H9 (cell line): ENCODE measurements at regions not wholly inside any gene's neighbourhood (a gene's known extent, or its start where the extent isn't known, plus 50 kb on each side); places are given as distances from the start of the nearest gene placed in this dataset.

Experiments used
- DNase-seq: peaks from one replicate; pipeline ENCODE4 v3.0.0-alpha.2; 2017
- H2AFZ ChIP-seq: one replicate; pipeline ENCODE4 v1.6.1; 2013; ENCODE audit warnings: mild to moderate bottlenecking, low read length, control low read depth, moderate library complexity
- H2AK5ac ChIP-seq: 2 replicates; pipeline ENCODE4 v1.6.1; 2013; ENCODE audit warnings: low read length, control low read depth, mixed read lengths; ENCODE audit not compliant: insufficient read length
- H2BK120ac ChIP-seq: one replicate; pipeline ENCODE4 v1.6.1; 2013; ENCODE audit warnings: low read depth, mild to moderate bottlenecking, low read length, control low read depth, inconsistent platforms; ENCODE audit not compliant: poor library complexity, severe bottlenecking
- H2BK12ac ChIP-seq: 2 replicates; pipeline ENCODE4 v1.6.1; 2013; ENCODE audit warnings: low read length, control low read depth, mixed read lengths, low read depth; ENCODE audit not compliant: insufficient read length
- H2BK15ac ChIP-seq: 2 replicates; pipeline ENCODE4 v1.6.1; 2013; ENCODE audit warnings: low read depth, low read length, control low read depth
- H2BK20ac ChIP-seq: one replicate; pipeline ENCODE4 v1.6.1; 2013; ENCODE audit warnings: low read depth, mild to moderate bottlenecking, low read length, control low read depth, inconsistent platforms; ENCODE audit not compliant: poor library complexity, severe bottlenecking
- H2BK5ac ChIP-seq: 2 replicates; pipeline ENCODE4 v1.6.1; 2013; ENCODE audit warnings: low read length, control low read depth, mixed read lengths; ENCODE audit not compliant: insufficient read length
- H3K14ac ChIP-seq: 2 replicates; pipeline ENCODE4 v1.6.1; 2013; ENCODE audit warnings: low read length, control low read depth; ENCODE audit not compliant: insufficient read depth
- H3K18ac ChIP-seq: 2 replicates; pipeline ENCODE4 v1.6.1; 2013; ENCODE audit warnings: low read depth, mild to moderate bottlenecking, mixed read lengths, low read length, control low read depth; ENCODE audit not compliant: insufficient read length
- H3K23ac ChIP-seq: 2 replicates; pipeline ENCODE4 v1.6.1; 2013; ENCODE audit warnings: low read length, control low read depth, mixed read lengths, low read depth; ENCODE audit not compliant: insufficient read length
- H3K23me2 ChIP-seq: 2 replicates; pipeline ENCODE4 v1.6.1; 2013; ENCODE audit warnings: low read depth, mild to moderate bottlenecking, mixed read lengths, low read length, control low read depth; ENCODE audit not compliant: insufficient read length, poor library complexity, severe bottlenecking
- H3K27ac ChIP-seq: 2 replicates; pipeline ENCODE4 v1.5.1; 2013; ENCODE audit warnings: low read length, control low read depth, mixed read lengths, low read depth; ENCODE audit not compliant: insufficient read length
- H3K27me3 ChIP-seq: 2 replicates; pipeline ENCODE4 v1.6.1; 2013; ENCODE audit warnings: low read length, control low read depth, inconsistent platforms; ENCODE audit not compliant: insufficient read depth
- H3K4ac ChIP-seq: 2 replicates; pipeline ENCODE4 v1.6.1; 2013; ENCODE audit warnings: low read depth, mild to moderate bottlenecking, control low read depth, inconsistent platforms, low read length, moderate library complexity
- H3K4me1 ChIP-seq: 2 replicates; pipeline ENCODE4 v1.6.1; 2013; ENCODE audit warnings: low read length, control low read depth, inconsistent platforms; ENCODE audit not compliant: insufficient read depth
- H3K4me2 ChIP-seq: 2 replicates; pipeline ENCODE4 v1.6.1; 2013; ENCODE audit warnings: low read length, control low read depth, mixed read lengths; ENCODE audit not compliant: insufficient read length, insufficient read depth
- H3K56ac ChIP-seq: 2 replicates; pipeline ENCODE4 v1.6.1; 2013; ENCODE audit warnings: low read depth, mild to moderate bottlenecking, mixed read lengths, low read length, control low read depth; ENCODE audit not compliant: insufficient read length
- H3K79me1 ChIP-seq: 2 replicates; pipeline ENCODE4 v1.6.1; 2013; ENCODE audit warnings: low read depth, mild to moderate bottlenecking, moderate library complexity, low read length, control low read depth, inconsistent platforms; ENCODE audit not compliant: insufficient read depth, poor library complexity, severe bottlenecking
- H3K79me2 ChIP-seq: 2 replicates; pipeline ENCODE4 v1.6.1; 2013; ENCODE audit warnings: low read length, control low read depth, inconsistent platforms; ENCODE audit not compliant: insufficient read depth
- H3K9ac ChIP-seq: 2 replicates; pipeline ENCODE4 v1.6.1; 2013; ENCODE audit warnings: low read length, control low read depth, mixed read lengths; ENCODE audit not compliant: insufficient read length; ENCODE audit errors: extremely low read depth
- H3K9me3 ChIP-seq: one replicate; pipeline ENCODE4 v1.6.1; 2013; ENCODE audit warnings: low read depth, low read length, inconsistent platforms; ENCODE audit not compliant: control insufficient read depth
- H3T11ph ChIP-seq: one replicate; pipeline ENCODE4 v1.6.1; 2013; ENCODE audit warnings: mild to moderate bottlenecking, low read length, control low read depth, inconsistent platforms
- H4K20me1 ChIP-seq: one replicate; pipeline ENCODE4 v1.6.1; 2013; ENCODE audit not compliant: control insufficient read depth, insufficient read length, insufficient read depth
- H4K5ac ChIP-seq: 2 replicates; pipeline ENCODE4 v1.6.1; 2013; ENCODE audit warnings: low read depth, mild to moderate bottlenecking, mixed read lengths, low read length, control low read depth; ENCODE audit not compliant: insufficient read length
- H4K8ac ChIP-seq: replicated peaks from 2 replicates; pipeline ENCODE4 v1.6.1; 2013; ENCODE audit warnings: low read length, control low read depth, mixed read lengths, low read depth; ENCODE audit not compliant: insufficient read length
- H4K91ac ChIP-seq: 2 replicates; pipeline ENCODE4 v1.6.1; 2013; ENCODE audit warnings: low read depth, mild to moderate bottlenecking, moderate library complexity, mixed read lengths, low read length, control low read depth; ENCODE audit not compliant: insufficient read length
- H3K27ac Mint-ChIP-seq, 3 experiments: 2 replicates in 2 of 3; 3 replicates in 1 of 3; pipeline ENCODE4 v1.8.0; 2020 to 2021; ENCODE audit warnings: mixed read lengths in 3 of 3, mild to moderate bottlenecking in 1 of 3, moderate library complexity in 1 of 3
- H3K27me3 Mint-ChIP-seq: 2 replicates; pipeline ENCODE4 v1.8.0; 2021; ENCODE audit warnings: low read depth, mild to moderate bottlenecking, moderate library complexity, mixed read lengths
- H3K36me3 Mint-ChIP-seq, 3 experiments: 2 replicates in 2 of 3; 3 replicates in 1 of 3; pipeline ENCODE4 v1.8.0; 2020 to 2021; ENCODE audit warnings: low read depth in 3 of 3, mixed read lengths in 3 of 3; ENCODE audit not compliant: insufficient read depth in 1 of 3
- H3K4me1 Mint-ChIP-seq, 2 experiments: 2 replicates each; pipeline ENCODE4 v1.8.0; 2020; ENCODE audit warnings: mixed read lengths in 2 of 2
- H3K4me3 Mint-ChIP-seq, 2 experiments: 2 replicates in 1 of 2; 3 replicates in 1 of 2; pipeline ENCODE4 v1.8.0; 2020 to 2021; ENCODE audit warnings: mild to moderate bottlenecking in 2 of 2, mixed read lengths in 2 of 2, moderate library complexity in 1 of 2
- H3K9me3 Mint-ChIP-seq, 2 experiments: 2 replicates in 1 of 2; 3 replicates in 1 of 2; pipeline ENCODE4 v1.8.0; 2020; ENCODE audit warnings: mild to moderate bottlenecking in 2 of 2, mixed read lengths in 2 of 2, moderate library complexity in 1 of 2
- WGBS: extraction: QIAGEN DNeasy Blood & Tissue Kit; methylation state at CpG from one replicate; pipeline ENCODE4 v1.1.7; 2013; ENCODE audit warnings: missing lambda C conversion rate, low lambda C conversion rate, mixed read lengths; ENCODE audit not compliant: insufficient read length; ENCODE audit errors: extremely low coverage; 5-methylcytosine and 5-hydroxymethylcytosine counted together
- TF ChIP-seq, protein P1 (sequence below): fragments of 200-600 bp; sonication (generic); conservative IDR thresholded peaks from 3 replicates; pipeline ENCODE4 v1.8.0; 2021; ENCODE audit warnings: antibody characterized with exemption, mild to moderate bottlenecking

- H3K4me2 ChIP-seq = no peak overlapping the region
- no peak overlapping the region for H3K56ac ChIP-seq
- H3K79me1 ChIP-seq = no peaks in the 10 kb centered on the region
- H3K23me2 ChIP-seq = no peaks in the 10 kb centered on the region
- H2AFZ ChIP-seq = no peak overlapping the region
- H3K18ac ChIP-seq = no peak overlapping the region
- no peak overlapping the region for H4K8ac ChIP-seq
- H4K20me1 ChIP-seq = no peaks in the 10 kb centered on the region
- H3K27ac ChIP-seq = no peak overlapping the region
- H4K5ac ChIP-seq = no peak overlapping the region
- H3K4ac ChIP-seq = no peak overlapping the region
- H3K23ac ChIP-seq = no peak overlapping the region
- no peak overlapping the region for H3K27ac Mint-ChIP-seq
- no peaks in the 10 kb centered on the region for H3K27me3 Mint-ChIP-seq
- H3K79me2 ChIP-seq = no peaks in the 10 kb centered on the region
- no peak overlapping the region for H2BK120ac ChIP-seq
- H3K9ac ChIP-seq = no peak overlapping the region
- H3K27me3 ChIP-seq = no peaks in the 10 kb centered on the region
- H3K4me1 Mint-ChIP-seq = peaks cover 0 to 3% of the 10 kb centered on the region in 2 experiments; a peak in 1 of 4 replicates
- no peak overlapping the region for H4K91ac ChIP-seq
- H3K9me3 Mint-ChIP-seq = no peaks in the 10 kb centered on the region; a peak in 1 of 5 replicates
- H3K4me3 Mint-ChIP-seq = no peak overlapping the region
- no peak overlapping the region for H2BK15ac ChIP-seq
- no peaks in the 10 kb centered on the region; a peak in 1 of 7 replicates for H3K36me3 Mint-ChIP-seq
- no peaks in the 10 kb centered on the region for H3K4me1 ChIP-seq
- no peak overlapping the region for H3K14ac ChIP-seq
- H2BK20ac ChIP-seq = no peak overlapping the region
- no peaks in the 10 kb centered on the region for H3K9me3 ChIP-seq
- no peak overlapping the region for H2AK5ac ChIP-seq
- no CpG with 5 or more reads among the region's 1 CpG for WGBS
- H3T11ph ChIP-seq = no peak overlapping the region
- DNase-seq = no peak
- no peak overlapping the region for H2BK12ac ChIP-seq
- H2BK5ac ChIP-seq = no peak overlapping the region
- TF ChIP-seq, protein P1, sequence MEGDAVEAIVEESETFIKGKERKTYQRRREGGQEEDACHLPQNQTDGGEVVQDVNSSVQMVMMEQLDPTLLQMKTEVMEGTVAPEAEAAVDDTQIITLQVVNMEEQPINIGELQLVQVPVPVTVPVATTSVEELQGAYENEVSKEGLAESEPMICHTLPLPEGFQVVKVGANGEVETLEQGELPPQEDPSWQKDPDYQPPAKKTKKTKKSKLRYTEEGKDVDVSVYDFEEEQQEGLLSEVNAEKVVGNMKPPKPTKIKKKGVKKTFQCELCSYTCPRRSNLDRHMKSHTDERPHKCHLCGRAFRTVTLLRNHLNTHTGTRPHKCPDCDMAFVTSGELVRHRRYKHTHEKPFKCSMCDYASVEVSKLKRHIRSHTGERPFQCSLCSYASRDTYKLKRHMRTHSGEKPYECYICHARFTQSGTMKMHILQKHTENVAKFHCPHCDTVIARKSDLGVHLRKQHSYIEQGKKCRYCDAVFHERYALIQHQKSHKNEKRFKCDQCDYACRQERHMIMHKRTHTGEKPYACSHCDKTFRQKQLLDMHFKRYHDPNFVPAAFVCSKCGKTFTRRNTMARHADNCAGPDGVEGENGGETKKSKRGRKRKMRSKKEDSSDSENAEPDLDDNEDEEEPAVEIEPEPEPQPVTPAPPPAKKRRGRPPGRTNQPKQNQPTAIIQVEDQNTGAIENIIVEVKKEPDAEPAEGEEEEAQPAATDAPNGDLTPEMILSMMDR = no peak
Measured at GRCh38 chr6:142684371-142684770, 260.6 kb downstream of the HIVEP2 start.
